Neural cell (in vitro differentiated cells): ENCODE measurements at regions not wholly inside any gene's neighbourhood (a gene's known extent, or its start where the extent isn't known, plus 50 kb on each side); places are given as distances from the start of the nearest gene placed in this dataset.

Source experiments
- CTCF ChIP-seq: fragments of 450-650 bp; IDR thresholded peaks from 2 replicates; pipeline ENCODE4 v1.5.1; 2014; ENCODE audit warnings: antibody characterized with exemption, mild to moderate bottlenecking, moderate library complexity; ENCODE audit not compliant: poor library complexity, severe bottlenecking
- EP300 ChIP-seq: fragments of 450-650 bp; conservative IDR thresholded peaks from 2 replicates; pipeline ENCODE4 v1.6.1; 2014; ENCODE audit warnings: antibody characterized with exemption, mild to moderate bottlenecking, moderate library complexity; ENCODE audit not compliant: poor library complexity, severe bottlenecking
- EZH2 ChIP-seq: fragments of 200-600, 300-800 bp; shearing (Covaris generic), sonication (generic); IDR thresholded peaks from 2 replicates; pipeline ENCODE4 v1.6.1; 2014; ENCODE audit warnings: antibody characterized with exemption, low read length, borderline replicate concordance, mild to moderate bottlenecking; ENCODE audit not compliant: insufficient read depth, poor library complexity, severe bottlenecking
- TAF1 ChIP-seq: IDR thresholded peaks from 2 replicates; pipeline ENCODE4 v1.6.1; 2012; ENCODE audit warnings: low read depth

- TF ChIP-seq EP300 (no peak), CTCF (no peak), EZH2 (no peak), TAF1 (no peak)
Observed at GRCh38 chr4:184282895-184283654, 65.4 kb upstream of the ENPP6 start.
